GM12878 (cell line): ENCODE measurements at regions not wholly inside any gene's neighbourhood (a gene's known extent, or its start where the extent isn't known, plus 50 kb on each side); places are given as distances from the start of the nearest gene placed in this dataset.

Experiments
- ATAC-seq: fragments of 200-7000 bp; cut with Tn5 transposase; 3 replicates; pipeline ENCODE4 v1.9.1; 2020; ENCODE audit warnings: mild to moderate bottlenecking, moderate library complexity
- BruUV-seq: library from RNA; stranded (reverse); fragments of 400-500 nt; replicated peaks from 2 replicates; lab custom pipeline; 2021; lab: Mats Ljungman, UMichigan
- CTCF ChIA-PET: fragments of 300-600 bp; sonication (Branson Sonifier 250); formaldehyde crosslinking; extraction: SDS; loops from one replicate; lab custom pipeline; 2021; ENCODE audit warnings: inconsistent platforms; lab: Yijun Ruan, JAX
- POLR2A ChIA-PET: fragments of 350-600 bp; formaldehyde crosslinking; extraction: SDS; loops from one replicate; lab custom pipeline; 2021; ENCODE audit warnings: inconsistent platforms; lab: Charles Lee
- RAD21 ChIA-PET: fragments of 300-600 bp; sonication (Branson Sonifier 250); formaldehyde crosslinking; loops from one replicate; lab custom pipeline; 2023; ENCODE audit warnings: antibody characterized with exemption; ENCODE audit not compliant: unreplicated experiment; lab: Charles Lee
- SMC1A ChIA-PET: fragments of 300-600 bp; sonication (Branson Sonifier 250); formaldehyde crosslinking; loops from one replicate; lab custom pipeline; 2023; ENCODE audit not compliant: unreplicated experiment, uncharacterized antibody; lab: Charles Lee
- DNase-seq: peaks from one replicate; pipeline ENCODE4 v3.0.0-alpha.2; 2011; ENCODE audit warnings: low read depth, low spot score
- FAIRE-seq: peaks from 3 replicates; lab custom pipeline; 2011; peaks lifted over from hg19 to GRCh38; lab: Jason Lieb, UNC
- H2AFZ ChIP-seq: 2 replicates; pipeline ENCODE4 v1.6.0; 2011; ENCODE audit warnings: low read depth, low read length, control low read depth; ENCODE audit not compliant: control insufficient read depth
- H3K27ac ChIP-seq: 2 replicates; pipeline ENCODE4 v1.5.1; 2011; ENCODE audit warnings: control low read depth; ENCODE audit not compliant: control insufficient read depth, insufficient read depth
- H3K27me3 ChIP-seq, 2 experiments: replicated peaks in 1 of 2; 2 replicates each; pipeline versions ENCODE4 v1.6.0 to v1.6.1; 2011; ENCODE audit warnings: low read length in 1 of 2; ENCODE audit not compliant: control insufficient read depth in 2 of 2, insufficient read depth in 2 of 2
- H3K36me3 ChIP-seq, 2 experiments: 2 replicates each; pipeline ENCODE4 v1.5.1; 2011; ENCODE audit warnings: low read length in 1 of 2; ENCODE audit not compliant: control insufficient read depth in 2 of 2, insufficient read depth in 2 of 2
- H3K4me1 ChIP-seq: 2 replicates; pipeline ENCODE4 v1.6.1; 2011; ENCODE audit warnings: mild to moderate bottlenecking, low read length, moderate library complexity, mixed read lengths; ENCODE audit not compliant: control insufficient read depth, insufficient read depth
- H3K4me2 ChIP-seq: 2 replicates; pipeline ENCODE4 v1.6.0; 2011; ENCODE audit warnings: control low read depth; ENCODE audit not compliant: control insufficient read depth, insufficient read depth
- H3K4me3 ChIP-seq: fragments of 200-600 bp; sonication (generic); 2 replicates; pipeline ENCODE4 v1.5.1; 2016
- H3K79me2 ChIP-seq: 2 replicates; pipeline ENCODE4 v1.6.0; 2011; ENCODE audit warnings: low read length; ENCODE audit not compliant: control insufficient read depth, insufficient read depth
- H3K9ac ChIP-seq: 2 replicates; pipeline ENCODE4 v1.8.0; 2011; ENCODE audit warnings: low read length, control low read depth, mixed read lengths; ENCODE audit not compliant: control insufficient read depth, insufficient read depth
- H3K9me3 ChIP-seq: replicated peaks from 3 replicates; pipeline ENCODE4 v1.5.1; 2011; ENCODE audit warnings: mild to moderate bottlenecking, low read length; ENCODE audit not compliant: control insufficient read depth, insufficient read depth
- H4K20me1 ChIP-seq: 2 replicates; pipeline ENCODE4 v1.6.0; 2011; ENCODE audit not compliant: control insufficient read depth, insufficient read depth
- BACH1 ChIP-seq: fragments of 450-650 bp; IDR thresholded peaks from 2 replicates; pipeline ENCODE4 v1.6.1; 2017; ENCODE audit warnings: mild to moderate bottlenecking, borderline replicate concordance
- CBX5 ChIP-seq: sonication (generic); IDR thresholded peaks from 2 replicates; pipeline ENCODE4 v1.6.1; 2016; ENCODE audit warnings: low read depth, moderate library complexity, mild to moderate bottlenecking, inconsistent platforms
- HDAC2 ChIP-seq: fragments of 200-600 bp; sonication (generic); IDR thresholded peaks from 2 replicates; pipeline ENCODE4 v1.6.1; 2017
- IRF4 ChIP-seq: IDR thresholded peaks from 2 replicates; pipeline ENCODE4 v1.6.1; 2011; ENCODE audit warnings: low read depth, low read length
- MTA3 ChIP-seq: IDR thresholded peaks from 2 replicates; pipeline ENCODE4 v1.6.1; 2012; ENCODE audit warnings: low read length, inconsistent platforms, borderline replicate concordance
- NFXL1 ChIP-seq: fragments of 450-650 bp; IDR thresholded peaks from 2 replicates; pipeline ENCODE4 v1.6.1; 2017; ENCODE audit warnings: antibody characterized with exemption, mild to moderate bottlenecking, borderline replicate concordance
- NFYB ChIP-seq: IDR thresholded peaks from 2 replicates; pipeline ENCODE4 v1.6.1; 2011; ENCODE audit warnings: low read depth, mild to moderate bottlenecking, low read length, improper control_type of control experiment, moderate library complexity; ENCODE audit not compliant: insufficient read depth
- NR2C1 ChIP-seq: fragments of 450-650 bp; IDR thresholded peaks from 2 replicates; pipeline ENCODE4 v1.6.1; 2017; ENCODE audit warnings: antibody characterized with exemption, mild to moderate bottlenecking, moderate library complexity
- POLR2A ChIP-seq: IDR thresholded peaks from 2 replicates; pipeline ENCODE4 v1.6.1; 2011; ENCODE audit warnings: low read depth, mild to moderate bottlenecking, low read length
- POLR2AphosphoS5 ChIP-seq: IDR thresholded peaks from 2 replicates; pipeline ENCODE4 v1.6.1; 2011; ENCODE audit warnings: mild to moderate bottlenecking, low read length, inconsistent platforms
- RUNX3 ChIP-seq: IDR thresholded peaks from 2 replicates; pipeline ENCODE4 v1.6.1; 2012; ENCODE audit warnings: low read length, inconsistent platforms
- SMC3 ChIP-seq: IDR thresholded peaks from 2 replicates; pipeline ENCODE4 v1.6.1; 2011; ENCODE audit warnings: low read length, improper control_type of control experiment, borderline replicate concordance
- SREBF2 ChIP-seq: IDR thresholded peaks from 2 replicates; pipeline ENCODE4 v1.6.1; 2012; ENCODE audit warnings: mild to moderate bottlenecking, low read length
- SUZ12 ChIP-seq: fragments of 200-600 bp; sonication (generic); IDR thresholded peaks from one replicate; pipeline ENCODE4 v1.6.1; 2018; ENCODE audit warnings: antibody characterized with exemption, mild to moderate bottlenecking; ENCODE audit not compliant: unreplicated experiment
- USF1 ChIP-seq: IDR thresholded peaks from 2 replicates; pipeline ENCODE4 v1.6.1; 2011; ENCODE audit warnings: borderline replicate concordance, low read depth, mild to moderate bottlenecking, moderate library complexity, mixed read lengths, low read length; ENCODE audit not compliant: insufficient read depth; ENCODE audit errors: extremely low read length
- WRNIP1 ChIP-seq: IDR thresholded peaks from 2 replicates; pipeline ENCODE4 v1.6.1; 2011; ENCODE audit warnings: low read depth, low read length, improper control_type of control experiment, borderline replicate concordance
- YBX1 ChIP-seq: fragments of 450-650 bp; IDR thresholded peaks from 2 replicates; pipeline ENCODE4 v1.6.1; 2016; ENCODE audit warnings: antibody characterized with exemption
- ZBED1 ChIP-seq: IDR thresholded peaks from 2 replicates; pipeline ENCODE4 v1.6.1; 2016; ENCODE audit warnings: borderline replicate concordance
- ZZZ3 ChIP-seq: IDR thresholded peaks from 2 replicates; pipeline ENCODE4 v1.6.1; 2011; ENCODE audit warnings: low read depth; ENCODE audit not compliant: control insufficient read depth, insufficient read length
- WGBS: methylation state at CpG from one replicate; pipeline ENCODE4 v1.1.6; 2016; ENCODE audit warnings: low lambda C conversion rate; ENCODE audit not compliant: insufficient replicate concordance, insufficient coverage; ENCODE audit errors: missing lambda C conversion rate; 5-methylcytosine and 5-hydroxymethylcytosine counted together
- in situ Hi-C: fragments of 300-500 bp; cut with MboI; formaldehyde crosslinking; loops from 9 replicates; pipeline ENCODE4 v1.14.3; 2018; ENCODE audit warnings: mixed read lengths
- intact Hi-C: fragments of 100-400 bp; cut with micrococcal nuclease; formaldehyde crosslinking; loops from one replicate; pipeline ENCODE4 v1.14.2; 2022; ENCODE audit not compliant: unreplicated experiment

- in situ Hi-C loops, result no loop called here
- H3K27ac ChIP-seq, result no peak overlapping the region
- 76% methylated on average over 18 of the region's 18 CpGs for WGBS
- H3K27me3 ChIP-seq, result no peaks in the 10 kb centered on the region
- BruUV-seq, result no TSS peak
- no peak for ATAC-seq
- no peak for DNase-seq
- no peaks in the 10 kb centered on the region for H3K9me3 ChIP-seq
- ChIA-PET SMC1A (no interaction called here), CTCF (interaction anchor here (0.9 kb wide), 1 partner anchor 74 kb away, joined by 3 read pairs; no protein-coding TSS in a partner anchor), RAD21 (no interaction called here), POLR2A (no interaction called here)
- H2AFZ ChIP-seq, result no peak overlapping the region
- intact Hi-C loops, result no loop called here
- H3K36me3 ChIP-seq, result peaks cover 2 to 8% of the 10 kb centered on the region in 2 experiments; a peak in 3 of 4 replicates
- H3K4me2 ChIP-seq, result no peak overlapping the region
- no peak overlapping the region for H3K4me3 ChIP-seq
- TF ChIP-seq ZBED1 (no peak), IRF4 (no peak), NFXL1 (no peak), USF1 (no peak), NFYB (no peak), MTA3 (no peak), SREBF2 (no peak), HDAC2 (no peak), NR2C1 (no peak), YBX1 (no peak), ZZZ3 (no peak), CBX5 (no peak), WRNIP1 (no peak), POLR2AphosphoS5 (no peak), SUZ12 (no peak), POLR2A (no peak), SMC3 (no peak), BACH1 (no peak), RUNX3 (no peak)
- FAIRE-seq, result no peak
- H4K20me1 ChIP-seq, result no peaks in the 10 kb centered on the region
- H3K9ac ChIP-seq, result no peak overlapping the region
- H3K79me2 ChIP-seq, result no peaks in the 10 kb centered on the region
- H3K4me1 ChIP-seq, result no peaks in the 10 kb centered on the region
Observed at GRCh38 chr17:77503916-77504651, 363.3 kb downstream of the SEC14L1 start.
